HL-60 (cell line): ENCODE measurements at regions not wholly inside any gene's neighbourhood (a gene's known extent, or its start where the extent isn't known, plus 50 kb on each side); places are given as distances from the start of the nearest gene placed in this dataset.

ENCODE experiments used
- DNase-seq, 2 experiments: peaks; one replicate each; pipeline ENCODE4 v3.0.0-alpha.2; 2010 to 2020; ENCODE audit warnings: low read depth in 1 of 2, low spot score in 1 of 2
- H3K27ac ChIP-seq: fragments of 250-450 bp; sonication (Bioruptor Pico); replicated peaks from 2 replicates; pipeline ENCODE4 v1.5.1; 2020; ENCODE audit warnings: mild to moderate bottlenecking, moderate library complexity
- H3K27me3 ChIP-seq: fragments of 250-450 bp; sonication (Bioruptor Pico); 2 replicates; pipeline ENCODE4 v1.5.1; 2021; ENCODE audit warnings: mild to moderate bottlenecking, moderate library complexity; ENCODE audit not compliant: insufficient read depth, poor library complexity, severe bottlenecking
- H3K4me3 ChIP-seq: replicated peaks from 2 replicates; pipeline ENCODE4 v1.5.1; 2011; ENCODE audit warnings: mild to moderate bottlenecking, control low read depth, low read length; ENCODE audit not compliant: insufficient read depth
- GABPA ChIP-seq: IDR thresholded peaks from 2 replicates; pipeline ENCODE4 v1.6.1; 2012; ENCODE audit warnings: low read depth
- POLR2AphosphoS5 ChIP-seq: IDR thresholded peaks from 2 replicates; pipeline ENCODE4 v1.6.1; 2012; ENCODE audit warnings: low read depth
- SPI1 ChIP-seq: IDR thresholded peaks from 2 replicates; pipeline ENCODE4 v1.6.1; 2012; ENCODE audit warnings: low read depth, mild to moderate bottlenecking, borderline replicate concordance
- TF ChIP-seq, protein P1 (sequence below): IDR thresholded peaks from one replicate; pipeline ENCODE4 v1.5.1; 2011; ENCODE audit warnings: low read length, control low read depth, inconsistent platforms; ENCODE audit not compliant: insufficient read depth
- TF ChIP-seq, protein P2 (sequence below): IDR thresholded peaks from 2 replicates; pipeline ENCODE4 v1.6.1; 2012; ENCODE audit warnings: low read depth; ENCODE audit not compliant: insufficient replicate concordance

- TF ChIP-seq POLR2AphosphoS5 = no peak
- TF ChIP-seq, protein P1, sequence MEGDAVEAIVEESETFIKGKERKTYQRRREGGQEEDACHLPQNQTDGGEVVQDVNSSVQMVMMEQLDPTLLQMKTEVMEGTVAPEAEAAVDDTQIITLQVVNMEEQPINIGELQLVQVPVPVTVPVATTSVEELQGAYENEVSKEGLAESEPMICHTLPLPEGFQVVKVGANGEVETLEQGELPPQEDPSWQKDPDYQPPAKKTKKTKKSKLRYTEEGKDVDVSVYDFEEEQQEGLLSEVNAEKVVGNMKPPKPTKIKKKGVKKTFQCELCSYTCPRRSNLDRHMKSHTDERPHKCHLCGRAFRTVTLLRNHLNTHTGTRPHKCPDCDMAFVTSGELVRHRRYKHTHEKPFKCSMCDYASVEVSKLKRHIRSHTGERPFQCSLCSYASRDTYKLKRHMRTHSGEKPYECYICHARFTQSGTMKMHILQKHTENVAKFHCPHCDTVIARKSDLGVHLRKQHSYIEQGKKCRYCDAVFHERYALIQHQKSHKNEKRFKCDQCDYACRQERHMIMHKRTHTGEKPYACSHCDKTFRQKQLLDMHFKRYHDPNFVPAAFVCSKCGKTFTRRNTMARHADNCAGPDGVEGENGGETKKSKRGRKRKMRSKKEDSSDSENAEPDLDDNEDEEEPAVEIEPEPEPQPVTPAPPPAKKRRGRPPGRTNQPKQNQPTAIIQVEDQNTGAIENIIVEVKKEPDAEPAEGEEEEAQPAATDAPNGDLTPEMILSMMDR = no peak
- TF ChIP-seq GABPA = no peak
- no peak for TF ChIP-seq SPI1
- TF ChIP-seq, protein P2, sequence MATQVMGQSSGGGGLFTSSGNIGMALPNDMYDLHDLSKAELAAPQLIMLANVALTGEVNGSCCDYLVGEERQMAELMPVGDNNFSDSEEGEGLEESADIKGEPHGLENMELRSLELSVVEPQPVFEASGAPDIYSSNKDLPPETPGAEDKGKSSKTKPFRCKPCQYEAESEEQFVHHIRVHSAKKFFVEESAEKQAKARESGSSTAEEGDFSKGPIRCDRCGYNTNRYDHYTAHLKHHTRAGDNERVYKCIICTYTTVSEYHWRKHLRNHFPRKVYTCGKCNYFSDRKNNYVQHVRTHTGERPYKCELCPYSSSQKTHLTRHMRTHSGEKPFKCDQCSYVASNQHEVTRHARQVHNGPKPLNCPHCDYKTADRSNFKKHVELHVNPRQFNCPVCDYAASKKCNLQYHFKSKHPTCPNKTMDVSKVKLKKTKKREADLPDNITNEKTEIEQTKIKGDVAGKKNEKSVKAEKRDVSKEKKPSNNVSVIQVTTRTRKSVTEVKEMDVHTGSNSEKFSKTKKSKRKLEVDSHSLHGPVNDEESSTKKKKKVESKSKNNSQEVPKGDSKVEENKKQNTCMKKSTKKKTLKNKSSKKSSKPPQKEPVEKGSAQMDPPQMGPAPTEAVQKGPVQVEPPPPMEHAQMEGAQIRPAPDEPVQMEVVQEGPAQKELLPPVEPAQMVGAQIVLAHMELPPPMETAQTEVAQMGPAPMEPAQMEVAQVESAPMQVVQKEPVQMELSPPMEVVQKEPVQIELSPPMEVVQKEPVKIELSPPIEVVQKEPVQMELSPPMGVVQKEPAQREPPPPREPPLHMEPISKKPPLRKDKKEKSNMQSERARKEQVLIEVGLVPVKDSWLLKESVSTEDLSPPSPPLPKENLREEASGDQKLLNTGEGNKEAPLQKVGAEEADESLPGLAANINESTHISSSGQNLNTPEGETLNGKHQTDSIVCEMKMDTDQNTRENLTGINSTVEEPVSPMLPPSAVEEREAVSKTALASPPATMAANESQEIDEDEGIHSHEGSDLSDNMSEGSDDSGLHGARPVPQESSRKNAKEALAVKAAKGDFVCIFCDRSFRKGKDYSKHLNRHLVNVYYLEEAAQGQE = no peak
- peaks cover 2% of the 10 kb centered on the region for H3K27me3 ChIP-seq
- no peak overlapping the region for H3K4me3 ChIP-seq
Observed at GRCh38 chr2:100653449-100654035, 90.7 kb downstream of the PDCL3 start.

DNA sequence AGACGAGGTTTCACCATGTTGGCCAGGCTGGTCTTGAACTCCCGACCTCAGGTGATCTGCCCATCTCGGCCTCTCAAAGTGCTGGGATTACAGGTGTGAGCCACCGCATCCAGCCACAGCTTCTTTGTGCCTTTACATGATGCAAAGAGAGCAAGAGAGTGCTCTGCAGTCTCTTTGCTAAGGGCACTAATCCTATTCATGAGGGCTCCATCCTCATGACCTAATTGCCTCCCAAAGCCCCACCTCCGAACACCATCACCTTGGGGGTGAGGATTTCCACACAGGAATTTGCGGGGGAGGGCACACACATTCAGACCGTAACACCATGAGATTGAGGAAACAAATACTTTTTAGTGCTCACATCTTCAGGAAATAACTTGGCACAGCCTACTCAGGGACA is 91.8 kb downstream of the PDCL3 start:
- H3K4me3 ChIP-seq = no peak overlapping the region
- no peak for DNase-seq
- H3K27ac ChIP-seq = no peak overlapping the region
- TF ChIP-seq, protein P2 = no peak
- TF ChIP-seq, protein P1 = no peak
- TF ChIP-seq GABPA (no peak), POLR2AphosphoS5 (no peak), SPI1 (no peak)
- peaks cover 2% of the 10 kb centered on the region for H3K27me3 ChIP-seq

More at GRCh38 chr2:100653449-100654035, 90.7 kb downstream of the PDCL3 start:
- no peak overlapping the region for H3K27ac ChIP-seq
- DNase-seq = no peak

- H3K27me3 ChIP-seq = peaks cover 2% of the 10 kb centered on the region
- no peak overlapping the region for H3K4me3 ChIP-seq
- TF ChIP-seq POLR2AphosphoS5 (no peak), SPI1 (no peak), GABPA (no peak)
- TF ChIP-seq, protein P2 = no peak
- TF ChIP-seq, protein P1 = no peak
- H3K27ac ChIP-seq = no peak overlapping the region
- no peak for DNase-seq
Observed at GRCh38 chr2:100655446-100655845, 92.7 kb downstream of the PDCL3 start.
